CD4-positive, alpha-beta T cell treated with Interleukin-15 for 4 hours (primary cell): ENCODE measurements at regions not wholly inside any gene's neighbourhood (a gene's known extent, or its start where the extent isn't known, plus 50 kb on each side); places are given as distances from the start of the nearest gene placed in this dataset.
"Not testable (repeated sequence)": the region's sequence is repeated elsewhere in the genome, so short reads cannot be mapped to it uniquely, and the experiment has no call there.

ENCODE experiments used
- DNase-seq: peaks from one replicate; pipeline ENCODE4 v3.0.0-alpha.2; 2020; ENCODE audit warnings: low spot score

DNA sequence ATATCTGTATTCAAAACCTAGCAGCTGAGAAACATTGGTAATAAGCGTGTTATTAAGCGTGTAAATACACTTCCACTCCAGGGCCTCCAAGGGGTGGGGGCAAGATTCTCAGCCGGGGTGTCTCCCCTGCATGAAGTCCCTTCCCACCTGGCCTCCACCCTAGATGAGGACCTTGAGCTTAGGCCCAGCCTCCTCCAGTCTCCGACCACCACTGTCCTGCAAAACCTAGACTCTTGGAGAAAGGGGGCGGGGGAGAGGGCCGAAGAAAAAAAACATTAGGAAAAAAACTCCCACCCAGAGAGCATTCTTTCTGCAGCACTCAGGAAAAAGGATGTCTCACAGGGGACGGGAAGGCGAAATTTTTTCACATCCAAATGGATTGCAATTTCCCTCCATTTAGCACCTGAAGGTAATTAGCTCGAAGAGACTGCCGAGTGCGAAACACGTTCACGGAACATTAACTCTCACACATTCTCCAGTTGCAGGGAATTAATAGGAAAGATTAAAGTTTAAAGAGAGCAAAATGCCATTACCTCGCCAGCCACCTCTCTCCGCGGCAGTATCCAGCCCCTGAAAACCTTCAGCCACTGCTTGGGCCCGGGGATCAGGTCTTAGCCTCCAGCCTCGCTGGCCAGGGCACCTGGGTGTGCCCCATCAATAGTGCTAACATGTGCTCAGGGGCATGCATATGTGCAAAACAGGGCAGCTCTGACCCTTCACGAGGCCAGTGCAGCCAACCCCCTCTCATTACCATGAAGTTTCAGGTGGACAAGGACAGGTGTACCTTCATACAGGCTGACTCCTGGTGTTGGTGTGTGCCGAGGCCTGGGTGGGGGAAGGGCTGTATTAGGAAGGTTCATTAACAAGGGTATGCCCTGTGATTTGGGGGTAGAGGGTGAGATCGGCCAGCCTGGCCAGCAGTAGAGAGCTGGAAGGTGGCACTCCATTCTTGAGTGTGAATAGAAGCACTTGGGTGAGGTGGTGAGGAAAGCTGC, 77.2 kb downstream of the HIF1AN start:
- no peak for DNase-seq

DNA sequence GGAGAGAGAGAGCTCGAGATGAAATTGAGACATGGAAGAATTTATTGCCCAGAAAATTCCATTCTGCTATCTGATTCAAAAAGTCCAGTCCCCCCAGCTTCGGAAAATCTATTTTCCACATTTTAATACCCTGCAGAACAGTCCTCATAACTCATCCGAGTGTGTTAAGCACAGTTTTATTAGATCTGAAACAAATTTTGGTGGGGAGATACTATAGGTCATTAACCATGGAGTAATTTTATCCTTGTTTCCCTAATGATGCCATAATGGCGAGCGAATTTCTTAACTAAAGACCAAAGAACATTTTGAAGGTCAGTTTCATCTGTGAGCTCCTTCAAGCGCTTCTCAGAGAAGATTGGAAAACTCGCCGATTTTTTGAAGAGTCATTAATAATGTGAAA, 78.1 kb downstream of the HIF1AN start:
- DNase-seq = no peak

DNA sequence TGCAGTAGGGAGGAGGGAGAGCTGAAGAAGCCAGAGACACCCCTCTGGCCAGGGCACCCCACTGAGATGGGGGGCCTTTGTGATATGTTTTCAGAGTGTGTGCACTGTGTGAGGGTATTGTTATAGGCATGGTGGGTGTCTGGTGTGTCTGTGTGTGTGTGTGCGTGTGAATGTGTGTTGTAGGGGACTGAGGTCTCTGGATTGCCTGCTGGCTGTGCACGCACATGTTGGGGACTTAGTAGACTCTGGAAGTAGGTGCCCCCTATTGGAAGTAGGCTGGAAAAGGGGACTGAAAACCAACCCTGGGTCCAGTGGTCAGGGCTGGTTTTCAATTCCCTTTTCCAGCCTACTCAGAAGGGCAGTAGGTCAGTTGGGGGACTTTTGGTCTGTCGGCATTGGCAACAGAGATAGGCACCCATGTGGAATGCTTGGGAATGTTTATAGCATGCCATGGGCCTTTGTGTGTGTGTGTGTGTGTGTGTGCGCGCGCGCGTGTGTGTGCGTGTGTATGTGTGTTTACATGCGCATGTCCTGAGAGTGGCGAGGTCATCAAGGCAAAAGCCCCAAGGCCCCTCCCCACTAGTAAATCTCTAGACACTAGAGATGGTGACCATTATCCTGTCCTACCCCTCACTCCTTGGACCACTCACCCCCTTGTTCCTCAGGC, 78.8 kb downstream of the HIF1AN start:
- DNase-seq = no peak

DNA sequence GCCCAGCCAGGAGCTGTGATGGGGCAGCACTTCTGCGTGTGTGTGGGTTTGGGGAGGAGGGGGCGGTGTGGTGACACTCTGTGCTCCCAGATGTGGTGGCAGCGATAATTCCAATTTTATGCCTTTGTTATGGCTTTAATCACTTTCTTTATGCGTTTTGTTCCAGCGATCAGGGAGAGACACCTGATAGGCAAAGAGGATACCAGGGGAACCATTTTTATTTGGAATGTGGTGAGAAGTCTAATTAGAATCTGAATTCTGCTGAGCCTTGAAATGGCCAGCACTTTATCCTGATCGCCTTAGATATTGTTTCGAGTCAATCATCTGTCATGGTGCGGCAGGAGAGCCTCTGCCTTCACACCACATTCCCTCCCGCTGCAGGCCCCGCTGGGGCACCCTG, 79.5 kb downstream of the HIF1AN start:
- DNase-seq = no peak

DNA sequence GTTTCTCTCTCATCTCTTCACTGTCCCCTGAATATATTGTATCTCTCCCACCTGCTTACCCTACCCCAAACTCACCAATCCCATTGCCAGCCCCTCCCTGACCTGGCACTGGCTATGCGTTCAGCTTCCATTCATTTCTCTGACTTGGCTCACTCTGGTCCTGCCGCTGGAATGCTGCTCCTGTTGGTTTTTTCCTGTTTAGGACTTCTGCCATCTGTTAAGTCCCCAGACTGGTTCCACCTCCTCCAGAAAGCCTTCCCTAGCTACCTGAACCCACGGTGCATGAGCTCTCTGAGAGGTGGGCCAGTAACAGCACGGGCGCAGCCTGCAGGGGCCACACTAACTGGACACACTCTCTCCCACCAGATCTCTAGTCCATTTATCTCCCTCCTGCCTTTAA, 80.2 kb downstream of the HIF1AN start:
- no peak for DNase-seq

DNA sequence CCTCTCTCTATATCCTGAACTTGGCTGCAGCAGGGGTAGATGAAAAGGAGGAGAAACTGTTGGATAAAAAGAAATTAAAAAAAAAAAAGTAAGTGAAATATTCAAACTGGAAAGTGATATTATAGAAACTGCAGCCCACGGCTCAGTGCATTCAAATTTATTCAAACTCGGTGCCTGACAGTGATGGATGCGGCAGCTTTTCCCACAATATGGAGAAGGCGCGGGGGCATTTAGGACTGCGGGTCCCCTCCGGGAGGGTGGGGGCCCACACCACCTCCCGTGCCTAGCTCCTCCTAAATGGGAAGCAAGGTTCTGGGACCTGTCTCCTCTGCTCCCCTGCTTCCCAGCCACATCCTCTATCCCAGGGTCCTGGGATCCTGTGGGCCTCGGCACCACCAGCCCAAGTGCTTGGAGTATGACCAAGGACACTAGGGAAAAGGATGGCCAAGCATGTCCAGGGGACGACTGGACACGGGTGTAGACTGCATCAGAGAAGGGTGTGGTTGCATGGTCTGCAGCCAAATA, 82.4 kb downstream of the HIF1AN start:
- no peak for DNase-seq

DNA sequence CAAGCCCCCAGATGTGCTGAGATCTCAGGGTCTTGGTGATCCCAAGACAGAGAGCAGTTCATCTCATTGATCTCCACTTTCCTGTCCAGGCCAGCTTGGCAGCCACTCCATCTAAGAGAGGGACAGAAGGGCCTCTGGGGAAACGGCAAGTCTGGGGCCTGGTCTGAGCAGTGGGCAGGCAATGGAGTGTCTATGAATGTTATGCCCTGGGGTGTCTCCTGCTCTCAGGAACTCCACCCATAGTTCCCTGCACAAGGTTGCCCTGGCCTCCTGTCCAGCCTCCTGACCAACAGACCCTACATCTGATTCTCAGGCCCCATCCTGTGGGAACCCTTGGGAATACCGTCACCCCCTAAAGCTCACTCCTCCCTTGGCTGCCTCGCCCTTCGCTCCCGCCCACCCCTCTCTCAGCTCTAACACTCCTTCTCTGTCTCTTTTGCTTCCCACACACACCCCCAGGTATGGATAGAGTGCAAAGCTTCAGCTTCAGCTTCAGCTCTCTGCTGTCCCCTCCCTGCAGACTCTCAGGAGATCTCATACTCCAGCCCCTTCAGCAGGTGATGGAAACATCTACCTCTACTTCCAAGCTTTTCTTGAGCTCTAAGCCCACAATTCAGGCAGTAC, 83.0 kb downstream of the HIF1AN start:
- no peak for DNase-seq

DNA sequence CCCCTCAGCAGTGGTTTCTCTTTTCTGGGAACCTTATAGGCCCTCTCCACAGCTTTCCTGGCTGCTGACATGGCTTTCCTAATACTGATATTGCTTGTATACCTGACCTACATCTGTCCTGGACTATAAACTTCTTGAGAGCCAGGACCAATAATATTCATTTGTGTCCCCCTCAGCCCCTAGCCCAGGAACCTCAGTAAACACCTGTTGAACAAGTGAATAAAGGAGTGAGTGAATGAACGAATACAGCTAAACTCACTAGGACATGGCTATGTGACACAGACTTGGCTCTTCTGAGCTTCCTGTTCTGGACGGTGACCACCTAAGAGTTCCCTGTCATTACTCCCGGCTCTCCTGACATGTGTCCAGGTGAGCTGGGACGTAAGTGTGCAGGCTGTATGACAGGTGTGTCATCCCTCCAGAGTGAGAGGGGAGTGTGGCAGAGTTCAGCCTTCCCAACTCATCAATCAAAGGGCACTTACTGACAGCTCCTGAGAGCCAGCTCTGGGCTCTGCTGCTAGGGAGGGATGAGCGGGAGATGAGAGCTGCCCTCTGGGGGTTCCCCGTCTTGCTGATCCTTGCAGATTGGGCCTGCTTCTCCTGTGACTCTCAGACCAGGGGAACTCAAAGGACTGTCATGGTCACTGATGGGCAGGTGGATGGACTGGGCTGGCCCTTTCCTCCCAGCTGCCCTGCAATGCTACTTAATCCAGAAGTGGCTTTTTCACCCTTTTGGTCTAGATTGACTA, 84.5 kb downstream of the HIF1AN start:
- DNase-seq = no peak

DNA sequence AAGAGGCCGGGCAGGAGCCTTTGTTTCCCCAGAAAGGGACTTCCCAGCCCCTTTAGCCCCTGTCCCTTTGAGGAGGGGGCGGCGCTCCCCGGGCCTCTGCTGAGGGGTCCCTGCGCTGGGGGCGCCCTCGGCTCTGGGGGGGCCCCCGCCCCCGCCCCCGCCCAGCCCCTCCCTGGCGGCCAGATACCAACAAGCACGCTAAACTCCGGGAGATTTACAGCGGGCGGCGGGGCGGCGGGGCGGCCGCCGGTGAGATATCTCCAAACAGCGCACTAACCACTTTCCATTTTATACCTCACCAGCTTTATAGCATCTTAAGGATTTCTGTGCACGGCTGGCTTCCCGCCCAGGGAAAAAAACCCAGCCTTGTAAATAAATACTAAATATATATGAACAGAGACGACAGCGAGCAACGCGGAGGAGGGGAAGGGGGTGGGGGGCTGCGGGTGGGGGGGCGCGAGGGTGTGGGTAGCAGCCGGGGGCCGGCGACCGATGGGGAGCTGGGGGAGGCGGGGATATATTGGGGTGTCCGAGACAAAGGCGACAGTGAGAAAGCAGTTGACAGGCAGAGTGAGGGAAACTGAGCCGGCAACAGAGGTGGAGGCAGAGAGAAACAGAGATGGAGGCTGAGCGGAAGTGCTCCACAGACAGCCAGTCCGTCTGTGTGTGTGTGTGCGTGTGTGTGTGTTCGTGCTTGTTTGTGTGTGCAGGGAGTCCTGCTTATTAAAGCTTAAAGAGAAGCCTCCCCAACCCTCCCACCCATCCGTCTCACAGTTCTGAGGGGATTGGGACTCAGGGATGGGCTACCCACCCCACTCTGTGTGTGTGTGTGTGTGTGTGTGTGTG, 85.8 kb downstream of the HIF1AN start:
- DNase-seq = peak; percentile 22

DNA sequence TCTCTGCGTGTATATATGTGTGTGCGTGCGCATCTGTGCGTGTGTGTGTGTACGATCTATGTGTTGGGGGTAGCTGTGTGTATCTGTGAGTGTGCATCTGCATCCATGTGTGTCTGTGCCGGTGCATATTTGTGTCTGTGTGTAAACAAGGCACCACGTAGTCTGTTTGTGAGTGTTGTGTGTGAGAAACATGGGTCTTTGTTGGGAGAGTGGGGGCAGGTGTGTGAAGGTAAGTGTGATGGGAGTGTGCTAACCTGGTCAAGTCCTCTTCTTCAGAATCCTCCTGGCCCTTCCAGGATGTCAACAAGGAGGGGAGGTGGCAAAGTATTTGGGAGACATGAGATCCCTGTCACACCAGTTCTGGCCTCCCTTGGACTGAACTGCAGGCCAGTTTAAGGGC, 87.2 kb downstream of the HIF1AN start:
- no peak for DNase-seq

DNA sequence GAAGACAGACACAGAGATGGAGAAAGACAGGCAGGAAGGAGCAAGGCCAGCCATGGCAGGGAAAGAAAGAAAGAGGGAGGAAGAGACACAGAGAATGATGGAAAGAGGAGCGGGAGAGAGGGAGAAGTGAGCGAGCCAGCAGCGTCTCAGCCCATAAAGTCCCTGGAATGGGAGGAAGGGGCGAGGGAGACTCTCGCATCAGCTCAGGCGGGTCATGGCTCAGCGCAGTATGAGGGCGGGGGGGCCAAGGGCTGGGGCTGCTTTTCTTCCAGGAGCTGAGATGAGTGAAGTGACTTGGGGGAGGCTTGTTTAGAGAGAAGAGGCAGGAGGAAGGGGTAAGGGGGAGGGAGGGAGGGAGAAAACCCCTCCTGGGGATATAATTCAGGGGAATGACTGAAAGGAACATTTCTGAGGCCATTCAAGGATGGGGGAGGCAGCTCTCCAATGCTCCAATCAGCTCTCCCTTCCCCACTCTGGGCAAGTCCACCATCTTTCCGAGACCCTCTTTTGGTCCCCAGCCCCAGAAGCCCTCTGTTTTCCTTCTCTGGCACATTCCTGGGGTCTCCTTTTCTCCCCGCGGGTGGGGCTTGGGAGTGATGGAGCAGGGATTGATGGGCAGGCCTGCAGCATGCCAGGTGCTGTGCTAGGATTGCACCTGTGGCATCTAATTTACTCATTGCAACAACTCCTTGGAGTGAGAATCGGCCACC, 87.9 kb downstream of the HIF1AN start:
- DNase-seq = no peak

DNA sequence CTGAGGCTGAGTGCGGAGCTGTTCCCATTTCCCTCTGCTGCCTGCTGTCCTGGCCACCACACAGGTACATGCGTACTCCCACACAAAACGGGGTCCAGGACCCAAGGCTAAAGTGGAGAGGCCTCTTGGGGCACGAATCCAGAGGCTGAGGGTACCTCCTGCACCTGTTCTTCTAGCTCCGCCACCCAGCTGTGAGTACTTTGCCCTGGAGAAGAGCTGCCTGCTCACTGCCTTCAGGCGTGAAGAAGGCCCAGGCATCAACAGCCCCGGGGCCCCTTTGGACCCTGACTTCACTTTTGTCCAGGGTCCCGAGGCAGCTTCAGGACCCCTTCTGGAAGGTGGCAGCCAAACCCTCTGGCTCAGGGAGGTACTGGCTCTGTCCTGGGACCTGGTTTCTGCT, 88.6 kb downstream of the HIF1AN start:
- no peak for DNase-seq

DNA sequence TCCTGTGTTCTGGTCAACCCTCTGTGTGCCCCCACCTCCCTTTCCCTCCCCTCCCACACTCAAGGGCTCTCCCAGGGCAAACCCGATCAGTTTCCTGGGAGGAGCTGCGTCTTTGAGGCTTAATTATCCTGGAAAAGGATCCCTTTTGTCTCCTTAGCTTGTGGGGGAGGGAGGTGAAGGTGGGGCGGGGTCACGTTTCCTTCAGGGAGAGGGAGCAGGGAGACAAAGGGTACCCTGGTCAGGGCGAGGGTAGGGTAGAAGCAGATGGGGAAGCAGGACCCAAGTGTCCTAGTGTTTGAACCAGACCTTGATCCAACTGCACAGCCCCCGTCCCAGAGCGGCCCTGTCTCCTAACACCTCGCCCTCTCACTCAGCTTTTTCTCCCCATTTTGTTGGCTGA, 90.1 kb downstream of the HIF1AN start:
- no peak for DNase-seq

DNA sequence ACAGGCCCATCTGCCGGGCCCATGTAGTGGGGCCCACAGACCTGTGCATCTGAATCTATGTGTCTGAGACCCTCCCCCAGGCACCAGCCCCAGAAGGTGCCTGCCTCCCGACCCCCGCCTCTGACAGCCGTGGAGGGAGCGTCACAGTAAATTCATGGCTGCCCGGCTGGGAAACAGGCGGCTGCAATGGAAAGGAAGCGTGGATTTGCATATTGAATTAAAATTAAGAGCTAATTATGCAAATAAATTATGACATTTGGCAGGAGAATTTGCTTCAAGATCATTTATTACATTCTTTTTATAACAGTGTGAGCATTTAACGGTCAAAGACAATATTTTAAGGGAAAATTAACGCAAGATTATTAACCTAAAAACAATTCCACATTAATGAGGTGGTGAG, 92.3 kb downstream of the HIF1AN start:
- DNase-seq = no peak

DNA sequence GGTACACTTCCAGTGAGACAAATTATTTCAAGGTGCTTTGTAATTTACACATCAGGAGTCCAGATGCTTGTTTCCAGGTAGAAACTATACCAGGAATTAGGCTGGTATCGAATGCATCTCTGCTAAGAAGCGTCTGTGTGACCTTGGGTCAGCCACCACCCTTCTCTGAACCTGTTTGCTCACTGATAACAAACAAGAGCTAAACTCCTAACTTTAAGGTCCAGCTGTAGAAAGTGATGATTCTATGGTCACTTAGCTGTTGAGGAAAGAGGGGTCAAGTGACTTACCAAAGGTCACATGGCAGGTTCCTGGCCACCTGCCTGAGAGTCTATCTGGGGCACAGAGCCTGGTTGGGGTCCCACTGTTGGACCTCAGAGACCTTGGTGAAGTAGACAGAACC, 95.4 kb downstream of the HIF1AN start:
- DNase-seq = no peak

DNA sequence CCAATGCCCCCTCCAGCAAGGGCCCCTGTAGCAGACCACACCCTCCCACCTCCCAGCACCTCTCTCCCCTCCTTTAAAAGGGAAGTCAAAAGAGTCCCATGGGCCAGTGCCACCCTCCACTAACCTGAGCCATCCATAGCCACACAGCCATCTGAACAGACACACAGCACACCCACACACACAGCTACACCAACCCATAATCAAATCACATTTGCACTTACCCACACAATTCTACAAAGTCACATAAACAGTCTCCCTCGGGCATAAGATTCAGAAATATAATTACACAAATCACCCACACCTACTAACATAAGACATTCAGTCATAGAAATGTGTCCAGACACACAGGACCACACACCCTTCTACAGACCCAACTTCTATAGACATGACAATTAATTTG, 96.3 kb downstream of the HIF1AN start:
- DNase-seq = no peak

DNA sequence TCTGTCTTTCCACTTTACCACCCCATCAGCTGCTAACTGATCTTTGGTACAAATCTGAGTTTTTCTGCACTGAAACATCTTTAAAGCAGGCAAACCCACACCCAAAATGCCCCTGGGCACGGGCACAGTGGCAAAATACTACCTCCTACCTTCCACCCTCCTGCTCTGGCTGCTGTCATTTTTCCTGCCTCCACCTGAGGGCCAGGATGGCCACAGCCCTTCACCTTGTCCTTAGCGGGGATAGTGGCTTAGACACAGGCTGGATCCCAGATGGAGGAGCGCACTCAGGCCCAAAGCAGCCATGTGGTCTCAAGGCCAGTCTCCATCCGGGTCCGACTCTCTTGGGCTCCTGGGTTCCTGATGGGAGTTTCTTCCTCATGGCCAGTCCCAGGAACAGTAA, 98.3 kb downstream of the HIF1AN start:
- no peak for DNase-seq

DNA sequence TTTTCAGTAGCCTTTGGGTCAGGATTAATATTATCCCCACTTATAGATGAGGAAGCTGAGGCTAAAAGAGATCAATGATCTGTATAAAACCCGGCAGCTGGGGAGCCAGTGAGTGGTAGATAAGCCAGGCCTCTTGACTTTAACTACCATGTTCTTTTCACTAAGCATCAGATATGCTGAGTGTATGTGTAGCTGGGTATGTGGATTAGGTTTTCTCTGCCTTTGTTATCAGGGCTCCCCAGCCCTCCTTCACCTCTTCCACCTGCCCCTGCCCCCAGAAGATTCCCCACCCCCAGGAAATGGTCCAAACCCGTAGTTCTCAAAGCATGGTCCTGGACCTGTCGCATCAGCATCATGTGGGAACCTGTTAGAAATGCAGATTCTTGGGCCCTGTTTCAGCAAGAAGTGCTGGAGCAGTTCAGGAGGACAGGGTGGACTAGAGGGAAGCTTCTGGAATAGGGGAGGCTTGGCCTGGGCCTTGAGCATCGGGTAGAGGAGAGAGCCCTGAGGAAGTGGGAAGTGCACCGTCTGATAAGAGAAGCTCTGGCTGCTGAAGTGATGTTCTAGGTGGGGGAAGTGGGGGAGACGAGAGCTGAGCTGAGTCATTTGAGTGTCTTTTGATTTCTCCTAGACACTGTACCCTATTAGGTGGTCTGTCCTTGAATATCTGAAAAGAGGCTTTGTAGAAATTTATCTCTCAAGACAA, 101.3 kb downstream of the HIF1AN start:
- DNase-seq = no peak

DNA sequence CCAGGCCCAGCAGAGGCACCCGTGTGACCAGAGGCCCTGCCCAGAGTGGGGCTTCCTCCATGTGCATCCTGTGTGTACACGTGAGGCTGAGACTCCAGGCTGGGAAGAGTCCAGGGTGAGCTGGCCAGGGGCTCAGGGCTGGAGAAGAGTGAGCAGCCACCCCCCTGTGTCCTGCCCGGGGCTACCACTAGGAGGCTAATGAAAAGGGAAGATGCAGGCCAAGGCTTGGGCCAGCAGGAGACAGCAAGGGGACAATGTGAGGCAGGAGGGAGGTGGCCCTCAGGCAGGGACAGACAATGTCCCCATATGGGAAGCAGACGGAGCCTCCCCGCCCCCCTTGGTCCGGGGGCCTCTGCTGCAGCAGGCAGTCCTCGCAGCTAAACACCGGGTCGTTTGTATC, 102.0 kb downstream of the HIF1AN start:
- no peak for DNase-seq

DNA sequence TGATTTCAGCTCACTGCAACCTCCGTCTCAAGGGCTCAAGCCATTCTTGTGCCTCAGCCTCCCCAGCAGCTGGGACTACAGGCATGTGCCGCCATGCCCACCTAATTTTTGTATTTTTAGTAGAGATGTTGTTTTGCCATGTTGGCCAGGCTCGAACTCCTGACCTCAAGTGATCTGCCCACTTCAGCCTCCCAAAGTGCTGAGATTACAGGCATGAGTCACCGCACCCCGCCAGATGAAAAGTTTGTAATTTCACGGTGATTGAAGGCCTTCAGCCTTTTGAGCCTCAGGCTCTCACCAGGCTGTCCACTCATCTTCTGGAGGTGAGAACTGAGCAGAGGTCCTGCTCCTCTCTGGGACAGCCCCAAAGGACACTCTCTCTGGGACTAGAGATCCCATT, 103.2 kb downstream of the HIF1AN start:
- DNase-seq = not testable (repeated sequence)
